Heart left ventricle (tissue), 16 donors: ENCODE measurements at regions not wholly inside any gene's neighbourhood (a gene's known extent, or its start where the extent isn't known, plus 50 kb on each side); places are given as distances from the start of the nearest gene placed in this dataset.

Experiments
- ATAC-seq, 4 donors: fragments of 200-7000 bp; cut with Tn5 transposase; one replicate each; pipeline ENCODE4 v1.9.1; 2020 to 2022; ENCODE audit warnings: moderate library complexity in 4 of 4, mild to moderate bottlenecking in 3 of 4, moderate number of reproducible peaks in 1 of 4
- DNase-seq, 5 donors: peaks; one replicate each; pipeline ENCODE4 v3.0.0-alpha.2; 2020
- H3K27ac ChIP-seq, 12 donors: fragments of 200-600 bp; sonication (generic) in 4 of 12; one replicate each; pipeline versions ENCODE4 v1.5.0 to v1.8.0; 2016 to 2022; ENCODE audit warnings: mild to moderate bottlenecking in 2 of 12
- H3K27me3 ChIP-seq, 9 donors: fragments of 200-600 bp; sonication (generic) in 2 of 9; one replicate each; pipeline versions ENCODE4 v1.5.1 to v1.8.0; 2016 to 2022; ENCODE audit warnings: mild to moderate bottlenecking in 3 of 9
- H3K36me3 ChIP-seq, 9 donors: fragments of 200-600 bp; sonication (generic) in 2 of 9; one replicate each; pipeline versions ENCODE4 v1.5.0 to v1.8.0; 2018 to 2022; ENCODE audit warnings: mild to moderate bottlenecking in 2 of 9
- H3K4me1 ChIP-seq, 12 donors: fragments of 200-600 bp; sonication (generic) in 4 of 12; one replicate each; pipeline versions ENCODE4 v1.5.0 to v1.8.0; 2016 to 2022; ENCODE audit warnings: mild to moderate bottlenecking in 3 of 12
- H3K4me3 ChIP-seq, 12 donors: fragments of 200-600 bp; sonication (generic) in 4 of 12; one replicate each; pipeline versions ENCODE4 v1.5.0 to v1.8.0; 2017 to 2022; ENCODE audit warnings: mild to moderate bottlenecking in 9 of 12, moderate library complexity in 4 of 12
- H3K9me3 ChIP-seq, 12 donors: fragments of 200-600 bp; sonication (generic) in 4 of 12; one replicate each; pipeline versions ENCODE4 v1.5.0 to v1.8.0; 2016 to 2022; ENCODE audit warnings: mild to moderate bottlenecking in 1 of 12
- POLR2A ChIP-seq, 2 donors: fragments of 450-650 bp; IDR thresholded peaks; one replicate each; pipeline ENCODE4 v1.6.1; 2017; ENCODE audit warnings: antibody characterized with exemption in 2 of 2, mild to moderate bottlenecking in 2 of 2, moderate library complexity in 2 of 2
- WGBS, 4 donors: extraction: QIAGEN DNeasy Blood & Tissue Kit in 2 of 4; methylation state at CpG; one replicate each; pipeline versions ENCODE4 v1.1.5 to v1.1.7; 2013 to 2018; 5-methylcytosine and 5-hydroxymethylcytosine counted together
- intact Hi-C, 10 donors: fragments of 100-400 bp; cut with DNase I; formaldehyde crosslinking; loops; one replicate each; pipeline versions ENCODE4 v1.11.1 to v1.14.2; 2022
- TF ChIP-seq, protein P1 (sequence below), 12 donors: fragments of 200-600 bp; sonication (generic) in 4 of 12; IDR thresholded peaks; one replicate each; pipeline versions ENCODE4 v1.5.0 to v1.8.0; 2018 to 2022; ENCODE audit warnings: antibody characterized with exemption in 12 of 12, mild to moderate bottlenecking in 5 of 12
- donor health status: ischemic (EF 13 %, LVEDD 7.1; RV severe dilation, severe dysfunction).
- donor health status: healthy with polysubstance abuse.
- donor health status: DM: no; HTN: yes; CAD: no.
- donor health status: DM: no; HTN: no; CAD: no.
- donor health status: ischemic (EF 25% LVEDD 6.9; RV normal size, moderate dysfunction).
- donor health status: ischemic (EF 25% LVEDD 5.7; RV mildly dilated, moderate dysfunction).
- donor health status: healthy.
- donor health status: DM: yes; HTN: yes; CAD: no.
- donor health status: ischemic (EF 35%, LVEDD 5.7; RV mildly dilated, moderate dysfunction).
- donor health status: nonischemic (EF 11% LVEDD 7.7; RV severe dilation, severe dysfunction).
- donor health status: DM: yes; HTN: yes; CAD: no.
- donor health status: PGD.
- donor health status: ischemic (EF 29% LVEDD 5.4; RV normal size, mild dysfunction).
- donor health status: nonischemic (EF 23%, LVEDD 6.1; RV moderate dilation, normal function).

DNA sequence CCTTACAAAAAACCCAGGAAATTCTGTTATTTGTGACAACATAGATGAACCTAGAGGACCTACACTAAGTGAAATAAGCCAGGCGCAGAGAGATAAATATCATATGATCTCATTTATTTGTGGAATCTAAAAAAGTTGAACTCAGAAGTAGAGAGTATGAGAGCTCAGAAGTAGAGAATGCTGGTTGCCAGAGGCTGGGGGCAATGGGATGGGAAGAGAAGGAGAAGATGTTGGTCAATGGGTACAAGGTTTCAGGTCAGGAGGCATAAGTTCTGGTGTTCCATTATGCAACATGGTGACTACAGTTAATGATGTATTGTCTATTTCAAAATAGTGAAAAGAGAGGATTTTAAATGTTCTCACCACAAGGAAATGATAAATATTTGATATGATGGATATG lies 259.1 kb upstream of the POU3F1 start:
- TF ChIP-seq, protein P1, sequence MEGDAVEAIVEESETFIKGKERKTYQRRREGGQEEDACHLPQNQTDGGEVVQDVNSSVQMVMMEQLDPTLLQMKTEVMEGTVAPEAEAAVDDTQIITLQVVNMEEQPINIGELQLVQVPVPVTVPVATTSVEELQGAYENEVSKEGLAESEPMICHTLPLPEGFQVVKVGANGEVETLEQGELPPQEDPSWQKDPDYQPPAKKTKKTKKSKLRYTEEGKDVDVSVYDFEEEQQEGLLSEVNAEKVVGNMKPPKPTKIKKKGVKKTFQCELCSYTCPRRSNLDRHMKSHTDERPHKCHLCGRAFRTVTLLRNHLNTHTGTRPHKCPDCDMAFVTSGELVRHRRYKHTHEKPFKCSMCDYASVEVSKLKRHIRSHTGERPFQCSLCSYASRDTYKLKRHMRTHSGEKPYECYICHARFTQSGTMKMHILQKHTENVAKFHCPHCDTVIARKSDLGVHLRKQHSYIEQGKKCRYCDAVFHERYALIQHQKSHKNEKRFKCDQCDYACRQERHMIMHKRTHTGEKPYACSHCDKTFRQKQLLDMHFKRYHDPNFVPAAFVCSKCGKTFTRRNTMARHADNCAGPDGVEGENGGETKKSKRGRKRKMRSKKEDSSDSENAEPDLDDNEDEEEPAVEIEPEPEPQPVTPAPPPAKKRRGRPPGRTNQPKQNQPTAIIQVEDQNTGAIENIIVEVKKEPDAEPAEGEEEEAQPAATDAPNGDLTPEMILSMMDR (IDR thresholded peaks at IDR 0.05): no peak
- no peak for TF ChIP-seq POLR2A (IDR thresholded peaks at IDR 0.05)
- no peak for DNase-seq
- Histone ChIP-seq H3K4me1 (no peaks in the 10 kb centered on the region), H3K27me3 (peaks cover 0 to 42% (median 10%) of the 10 kb centered on the region in 9 donors), H3K4me3 (no peak overlapping the region), H3K27ac (no peak overlapping the region), H3K9me3 (no peaks in the 10 kb centered on the region), H3K36me3 (no peaks in the 10 kb centered on the region)
- no peak for ATAC-seq
- 90 to 95% (median 94%) methylated on average over 1 of the region's 1 CpG for WGBS, 4 donors
- intact Hi-C loops: no loop called here

DNA sequence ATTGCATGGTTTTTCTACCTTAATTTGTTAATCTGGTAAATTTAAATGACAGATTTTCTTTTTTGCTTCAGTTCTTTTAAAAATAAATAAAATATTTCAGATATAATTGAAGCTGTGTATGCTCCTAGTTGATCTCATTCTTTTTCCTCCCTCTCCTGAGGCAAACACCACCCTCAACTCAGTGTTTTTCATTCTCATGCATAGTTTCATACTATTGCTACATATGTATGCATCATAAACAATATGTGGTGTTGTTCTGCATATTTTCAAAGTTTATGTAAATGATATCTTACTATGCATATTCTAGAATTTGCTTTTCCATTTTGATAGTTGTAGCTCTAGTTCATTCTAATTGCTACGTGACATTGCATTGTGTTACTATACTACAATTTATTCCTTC lies 257.2 kb upstream of the POU3F1 start:
- no peak overlapping the region for H3K4me3 ChIP-seq
- H3K27ac ChIP-seq: no peak overlapping the region
- no peak for TF ChIP-seq POLR2A (IDR thresholded peaks at IDR 0.05)
- TF ChIP-seq, protein P1 (IDR thresholded peaks at IDR 0.05): no peak
- 86 to 92% (median 89%) methylated on average over 1 of the region's 1 CpG for WGBS, 4 donors
- DNase-seq (no peak), ATAC-seq (no peak)
- no peaks in the 10 kb centered on the region for H3K4me1 ChIP-seq
- peaks cover 0 to 41% (median 10%) of the 10 kb centered on the region in 9 donors for H3K27me3 ChIP-seq
- intact Hi-C loops: no loop called here
- no peaks in the 10 kb centered on the region for H3K9me3 ChIP-seq
- no peaks in the 10 kb centered on the region for H3K36me3 ChIP-seq

DNA sequence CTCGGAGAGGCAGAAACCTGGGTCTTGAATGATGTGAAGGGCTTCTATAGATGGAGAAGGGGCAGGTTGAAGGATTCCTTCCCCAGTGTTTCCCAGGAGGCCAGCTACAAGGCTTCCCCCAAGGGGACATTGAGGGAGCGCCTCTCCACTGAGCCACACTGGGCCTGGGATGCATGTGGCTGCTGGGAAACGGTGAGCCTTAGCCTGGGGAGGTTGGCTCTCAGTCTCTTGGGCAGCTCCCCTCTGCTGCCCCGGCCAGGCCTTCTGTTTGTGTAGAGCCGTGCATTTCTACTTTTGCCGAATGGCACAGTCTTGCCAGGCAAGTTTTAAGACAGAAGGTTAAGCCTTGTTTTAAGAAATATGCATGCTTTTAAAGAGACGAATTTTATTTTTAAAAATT lies 254.4 kb upstream of the POU3F1 start:
- TF ChIP-seq POLR2A (IDR thresholded peaks at IDR 0.05): no peak
- TF ChIP-seq, protein P1 (IDR thresholded peaks at IDR 0.05): no peak
- DNase-seq: no peak
- Histone ChIP-seq H3K9me3 (no peaks in the 10 kb centered on the region), H3K4me3 (no peak overlapping the region), H3K27me3 (peaks cover 0 to 42% (median 12%) of the 10 kb centered on the region in 9 donors), H3K4me1 (no peaks in the 10 kb centered on the region), H3K27ac (no peak overlapping the region), H3K36me3 (no peaks in the 10 kb centered on the region)
- WGBS, 4 donors: 73 to 76% (median 74%) methylated on average over 7 of the region's 7 CpGs
- ATAC-seq: no peak
- intact Hi-C loops: no loop called here

DNA sequence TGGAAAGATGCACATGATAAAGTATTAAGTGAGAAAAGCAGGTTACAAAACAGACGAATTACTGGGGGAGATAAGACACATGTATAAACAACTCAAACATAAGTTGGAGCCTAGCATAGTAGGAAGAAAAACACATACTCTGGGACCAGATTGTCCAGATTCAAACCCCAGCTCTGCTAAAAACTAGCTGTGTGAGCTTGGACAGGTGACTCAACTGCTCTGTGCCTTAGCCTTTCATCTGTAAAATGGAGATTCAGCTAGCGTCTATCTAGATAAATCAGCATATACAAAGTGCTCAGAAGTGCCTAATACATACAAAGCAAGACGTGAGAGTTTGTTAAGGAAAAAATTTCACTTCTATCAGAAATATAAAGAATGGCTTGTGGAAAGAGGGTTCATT lies 254.0 kb upstream of the POU3F1 start:
- intact Hi-C loops: no loop called here
- ATAC-seq (no peak), DNase-seq (no peak)
- no peak overlapping the region for H3K27ac ChIP-seq
- H3K36me3 ChIP-seq: no peaks in the 10 kb centered on the region
- H3K9me3 ChIP-seq: no peaks in the 10 kb centered on the region
- no peaks in the 10 kb centered on the region for H3K4me1 ChIP-seq
- WGBS, 4 donors: 56 to 70% (median 65%) methylated on average over 3 of the region's 3 CpGs
- peaks cover 0 to 38% (median 12%) of the 10 kb centered on the region in 9 donors for H3K27me3 ChIP-seq
- TF ChIP-seq, protein P1 (IDR thresholded peaks at IDR 0.05): no peak
- TF ChIP-seq POLR2A (IDR thresholded peaks at IDR 0.05): no peak
- H3K4me3 ChIP-seq: no peak overlapping the region
